ENCODE measurements at regions not wholly inside any gene's neighbourhood (a gene's known extent, or its start where the extent isn't known, plus 50 kb on each side); places are given as distances from the start of the nearest gene placed in this dataset.

- no peak for TF ChIP-seq ZNF709 (CRISPR knock-in tag; IDR thresholded peaks at IDR 0.05)
- no peak for TF ChIP-seq RNF2 (conservative IDR thresholded peaks at IDR 0.05; ENCODE audit: low read depth)
- no peak for TF ChIP-seq ATF1 (CRISPR knock-in tag; IDR thresholded peaks at IDR 0.05)
- TF ChIP-seq ZNF275 (CRISPR knock-in tag; IDR thresholded peaks at IDR 0.05; ENCODE audit: borderline replicate concordance): no peak
- no peak for TF ChIP-seq HNRNPL (IDR thresholded peaks at IDR 0.05; ENCODE audit: low read depth, low read length)
These were observed 992.9 kb downstream of the GALC start (continued) for GRCh38 chr14:87000081-87000480.

- no peak overlapping the region for H3K4me3 ChIP-seq (replicated peaks in 1 of 3; ENCODE audit: insufficient read depth in 1 of 3, low read depth in 2 of 3, low read length in 3 of 3)
- no peak overlapping the region for H3K4me2 ChIP-seq (ENCODE audit: low read depth, low read length)
- POLR2A ChIA-PET: no interaction called here
- H3K9me3 ChIP-seq (ENCODE audit: low read length): no peaks in the 10 kb centered on the region
- TF ChIP-seq MEF2D (CRISPR knock-in tag; IDR thresholded peaks at IDR 0.05) (no peak), TBX2 (CRISPR knock-in tag; IDR thresholded peaks at IDR 0.05; ENCODE audit: borderline replicate concordance) (no peak), HNRNPUL1 (IDR thresholded peaks at IDR 0.05; ENCODE audit: low read depth, low read length) (no peak)
- in situ Hi-C loops (cut with HindIII; ENCODE audit: extremely low pct_ligation_motif_present, low pct_unique_long_range_greater_than_20kb): no loop called here
- no peaks in the 10 kb centered on the region for H4K20me1 ChIP-seq (ENCODE audit: insufficient read depth, low read length)
- H2AFZ ChIP-seq (ENCODE audit: low read length): no peak overlapping the region
- no peaks in the 10 kb centered on the region for H3K27me3 ChIP-seq (ENCODE audit: control insufficient read depth in 1 of 2, insufficient read depth in 2 of 2, low read length in 2 of 2)
- no peak overlapping the region for H3K9ac ChIP-seq (ENCODE audit: insufficient read depth, low read depth, low read length)
- no peak for DNase-seq (ENCODE audit: low spot score)
- H3K27ac ChIP-seq (ENCODE audit: extremely low read length, insufficient read depth, low read length): no peak overlapping the region
- WGBS (ENCODE audit: low lambda C conversion rate): 3% methylated on average over 3 of the region's 3 CpGs
- ATAC-seq: no peak
- intact Hi-C loops (cut with micrococcal nuclease; ENCODE audit: unreplicated experiment): no loop called here
- H3K4me1 ChIP-seq (ENCODE audit: insufficient read depth, low read length): no peaks in the 10 kb centered on the region
- CTCF ChIA-PET (ENCODE audit: low intra/inter-chr PET ratio, low total read pairs): no interaction called here
- no TSS peak for BruUV-seq (replicated peaks)
- no peaks in the 10 kb centered on the region for H3K79me2 ChIP-seq (ENCODE audit: insufficient read depth, low read length)
- FAIRE-seq: no peak
- no peaks in the 10 kb centered on the region for H3K36me3 ChIP-seq (replicated peaks in 1 of 2; ENCODE audit: control insufficient read depth in 1 of 2, insufficient read depth in 2 of 2, low read length in 2 of 2)
These were observed 993.9 kb downstream of the GALC start for GRCh38 chr14:86999036-86999435.
